ENCODE measurements at regions not wholly inside any gene's neighbourhood (a gene's known extent, or its start where the extent isn't known, plus 50 kb on each side); places are given as distances from the start of the nearest gene placed in this dataset.

DNA sequence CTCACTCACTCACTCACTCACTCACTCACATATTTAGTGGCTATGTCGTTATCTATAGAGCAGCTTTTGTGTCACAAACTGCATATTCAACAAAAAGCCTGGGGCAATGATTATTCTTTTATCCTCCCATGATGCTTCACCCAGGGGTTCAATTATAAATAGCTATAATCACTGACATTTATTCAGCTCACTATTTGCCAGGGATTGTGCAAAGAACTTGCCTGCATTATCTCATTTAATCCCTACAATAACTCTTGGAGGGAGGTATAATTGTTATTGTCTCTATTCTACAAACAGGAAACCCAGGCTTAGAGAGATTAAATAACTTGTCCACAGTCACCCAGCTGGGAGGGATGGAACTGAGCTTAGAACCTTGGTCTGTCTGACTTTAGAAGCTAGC is 298.0 kb upstream of the MSX2 start:
- TF ChIP-seq, protein P1, sequence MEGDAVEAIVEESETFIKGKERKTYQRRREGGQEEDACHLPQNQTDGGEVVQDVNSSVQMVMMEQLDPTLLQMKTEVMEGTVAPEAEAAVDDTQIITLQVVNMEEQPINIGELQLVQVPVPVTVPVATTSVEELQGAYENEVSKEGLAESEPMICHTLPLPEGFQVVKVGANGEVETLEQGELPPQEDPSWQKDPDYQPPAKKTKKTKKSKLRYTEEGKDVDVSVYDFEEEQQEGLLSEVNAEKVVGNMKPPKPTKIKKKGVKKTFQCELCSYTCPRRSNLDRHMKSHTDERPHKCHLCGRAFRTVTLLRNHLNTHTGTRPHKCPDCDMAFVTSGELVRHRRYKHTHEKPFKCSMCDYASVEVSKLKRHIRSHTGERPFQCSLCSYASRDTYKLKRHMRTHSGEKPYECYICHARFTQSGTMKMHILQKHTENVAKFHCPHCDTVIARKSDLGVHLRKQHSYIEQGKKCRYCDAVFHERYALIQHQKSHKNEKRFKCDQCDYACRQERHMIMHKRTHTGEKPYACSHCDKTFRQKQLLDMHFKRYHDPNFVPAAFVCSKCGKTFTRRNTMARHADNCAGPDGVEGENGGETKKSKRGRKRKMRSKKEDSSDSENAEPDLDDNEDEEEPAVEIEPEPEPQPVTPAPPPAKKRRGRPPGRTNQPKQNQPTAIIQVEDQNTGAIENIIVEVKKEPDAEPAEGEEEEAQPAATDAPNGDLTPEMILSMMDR (IDR thresholded peaks at IDR 0.05) = no peak
- no peak for TF ChIP-seq POLR2A (IDR thresholded peaks at IDR 0.05)
- TF ChIP-seq POLR2AphosphoS5 (IDR thresholded peaks at IDR 0.05) = no peak

Data from gastroesophageal sphincter (tissue), 3 donors.